ENCODE measurements at regions not wholly inside any gene's neighbourhood (a gene's known extent, or its start where the extent isn't known, plus 50 kb on each side); places are given as distances from the start of the nearest gene placed in this dataset.

GRCh38 chr10:91040343-91040742 lies 119.5 kb upstream of the ANKRD1 start:
- DNase-seq = no peak

DNA sequence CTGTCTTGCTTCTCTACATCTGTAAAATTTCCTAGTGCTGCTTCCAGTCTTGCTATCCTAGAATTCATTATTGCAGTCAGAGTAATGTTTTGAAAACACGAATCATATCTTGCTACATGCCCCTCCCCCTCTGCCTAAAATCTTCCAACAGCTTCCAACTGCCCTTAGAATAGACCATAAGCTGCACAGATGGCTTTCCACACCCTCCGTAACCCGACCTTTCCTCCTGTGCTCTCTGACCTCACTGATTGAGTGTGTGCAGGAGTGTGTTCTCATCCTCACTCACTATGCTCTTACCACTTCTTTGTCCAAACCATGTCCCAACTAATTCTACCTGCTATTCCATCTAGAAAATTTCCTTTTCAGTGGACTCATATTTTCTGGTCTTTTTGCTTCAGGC lies 121.2 kb upstream of the ANKRD1 start:
- DNase-seq = no peak

GRCh38 chr10:91043173-91043910 lies 122.5 kb upstream of the ANKRD1 start:
- no peak for DNase-seq

- DNase-seq = no peak
Measured at GRCh38 chr10:91046869-91047268, 126.0 kb upstream of the ANKRD1 start.

DNA sequence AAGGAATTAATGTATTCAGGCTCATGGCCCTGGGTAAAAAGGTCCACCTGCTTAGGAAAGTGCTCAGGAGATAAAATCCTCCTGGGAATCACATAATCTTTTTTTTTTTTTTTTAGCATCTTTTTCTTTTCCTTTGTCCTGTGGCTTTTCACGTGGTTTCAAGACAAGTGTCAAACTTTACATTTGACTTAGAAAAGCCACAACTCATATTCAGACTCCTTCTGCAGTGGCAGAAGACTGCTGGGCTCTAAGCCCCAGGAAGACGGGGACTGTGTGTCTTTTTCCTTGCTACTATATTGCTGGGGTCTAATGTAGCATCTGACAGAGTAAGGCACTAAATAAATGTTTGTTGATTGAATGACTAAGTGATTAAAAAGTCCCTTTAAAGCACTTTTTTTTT lies 127.5 kb upstream of the ANKRD1 start:
- no peak for DNase-seq

DNA sequence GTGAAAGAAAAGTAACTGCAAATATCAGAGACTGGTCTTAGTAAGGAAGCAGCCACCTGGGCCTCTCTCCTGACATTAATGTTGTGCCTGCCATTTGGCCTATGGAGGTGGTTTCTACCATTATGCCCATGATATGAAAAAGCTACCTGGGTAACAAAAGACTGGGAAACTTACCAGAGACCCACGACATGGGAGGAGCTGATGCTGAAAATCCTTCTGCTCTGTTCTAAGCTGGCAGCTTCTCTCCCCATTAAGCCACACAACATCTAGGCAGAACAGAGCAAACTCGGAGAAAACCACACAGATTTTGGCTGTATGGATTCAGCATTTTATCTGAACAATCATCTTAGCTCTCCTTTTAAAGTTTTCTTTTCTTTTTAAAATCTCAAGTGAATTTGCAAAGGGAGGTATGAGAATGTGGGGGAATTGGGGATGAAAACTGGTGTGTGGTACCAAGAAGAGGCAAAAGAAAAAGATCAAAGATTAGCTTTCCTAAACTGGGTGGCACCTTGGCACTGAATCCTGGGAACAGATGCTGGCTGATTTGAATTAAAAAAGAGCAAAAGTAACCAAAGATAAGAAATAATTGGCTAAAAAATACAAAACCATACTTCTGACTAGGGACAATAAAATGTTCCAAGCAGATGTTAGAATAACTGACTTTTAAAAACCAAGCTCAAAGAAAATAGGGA lies 128.6 kb upstream of the ANKRD1 start:
- no peak for DNase-seq

GRCh38 chr10:91049988-91050360 lies 129.1 kb upstream of the ANKRD1 start:
- DNase-seq = no peak

DNA sequence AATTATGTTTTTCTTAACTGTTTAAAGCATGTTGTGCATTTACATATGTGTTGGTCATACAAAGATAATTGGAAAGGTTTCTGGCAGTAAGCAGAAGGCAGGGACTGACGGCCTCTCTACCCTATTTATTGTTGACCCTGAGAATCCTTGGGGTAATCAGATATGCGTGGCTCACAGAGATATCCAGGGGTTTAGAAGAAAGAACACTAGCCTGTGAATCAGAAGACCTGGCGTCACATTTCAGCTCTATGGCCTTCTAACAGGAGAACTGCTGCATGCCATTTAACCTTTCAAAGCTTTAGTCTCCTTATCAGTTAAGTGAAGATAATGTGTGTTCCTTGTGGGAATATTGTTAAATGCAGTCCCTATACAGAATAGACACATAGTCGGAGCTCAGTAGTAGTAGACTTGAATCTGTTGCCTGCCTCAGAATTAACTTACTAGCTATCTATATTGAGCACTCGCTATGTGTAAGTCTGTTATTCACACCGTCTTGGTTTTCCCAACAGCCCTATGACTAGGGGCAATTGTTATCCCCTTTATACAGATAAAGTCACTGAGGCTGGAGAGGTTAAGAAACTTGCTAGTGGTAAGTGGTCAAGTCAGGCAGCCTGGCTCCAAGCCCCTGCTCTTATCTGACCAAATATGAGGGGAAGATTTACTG lies 129.6 kb upstream of the ANKRD1 start:
- DNase-seq = no peak

- no peak for DNase-seq
Measured at GRCh38 chr10:91051829-91052228, 130.9 kb upstream of the ANKRD1 start.

DNA sequence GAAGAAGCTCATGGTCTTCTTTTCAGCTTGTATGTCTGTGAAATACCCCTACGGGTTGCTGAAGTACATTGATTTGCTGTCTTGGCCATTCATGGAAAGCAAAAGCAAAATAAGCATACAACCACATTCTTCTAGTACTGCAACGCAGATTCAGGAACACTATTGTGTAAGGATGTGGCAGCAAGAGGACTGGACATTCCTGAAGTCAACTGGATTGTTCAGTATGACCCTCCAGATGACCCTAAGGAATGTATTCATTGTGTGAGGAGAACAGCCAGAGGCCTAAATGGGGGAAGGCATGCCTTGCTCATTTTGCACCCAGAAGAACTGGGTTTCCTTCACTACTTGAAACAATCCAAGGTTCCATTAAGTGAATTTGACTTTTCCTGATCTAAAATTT lies 133.4 kb upstream of the ANKRD1 start:
- no peak for DNase-seq

- DNase-seq = no peak
Measured at GRCh38 chr10:91061187-91061586, 140.3 kb upstream of the ANKRD1 start.

GRCh38 chr10:91061608-91062007 lies 140.7 kb upstream of the ANKRD1 start:
- DNase-seq = no peak

GRCh38 chr10:91062091-91062490 lies 141.2 kb upstream of the ANKRD1 start:
- DNase-seq = no peak

- DNase-seq = no peak
Measured at GRCh38 chr10:91071786-91072185, 148.7 kb upstream of the PCGF5 start.

DNA sequence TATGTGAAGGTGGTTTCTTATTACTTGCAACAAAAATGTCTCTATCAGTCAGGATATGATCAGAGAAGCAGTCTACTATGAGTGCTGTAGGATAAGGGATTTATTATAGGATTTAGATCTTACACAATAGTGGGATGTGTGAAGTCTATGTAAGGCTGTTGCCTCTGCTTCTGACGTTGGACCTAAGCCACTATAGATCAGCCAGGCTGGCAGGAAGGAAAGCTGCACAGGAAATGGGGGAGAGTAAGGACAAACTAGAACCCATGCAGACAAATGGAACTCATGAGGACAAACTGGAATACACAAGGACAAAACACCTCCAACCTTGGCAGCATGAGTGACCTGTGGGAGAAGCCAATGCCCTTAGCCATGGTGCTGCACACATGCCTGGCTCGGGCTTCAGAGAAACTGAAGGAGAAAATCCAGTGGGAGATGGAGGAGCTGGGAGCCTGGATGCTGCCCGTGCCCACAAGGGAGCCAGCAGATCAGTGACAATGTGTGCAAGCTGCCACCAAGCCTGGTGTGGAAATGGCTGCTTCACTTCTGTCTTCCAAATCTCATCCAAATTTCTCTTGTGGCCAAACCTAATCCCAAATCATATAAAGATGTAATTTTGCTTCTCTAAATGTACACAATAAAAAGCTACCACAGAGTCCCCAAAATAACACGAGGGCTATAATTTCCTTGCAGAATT lies 147.0 kb upstream of the PCGF5 start:
- DNase-seq = no peak

- DNase-seq = no peak
Measured at GRCh38 chr10:91076991-91077548, 143.4 kb upstream of the PCGF5 start.

- DNase-seq = no peak
Measured at GRCh38 chr10:91077549-91078071, 142.9 kb upstream of the PCGF5 start.

- no peak for DNase-seq
Measured at GRCh38 chr10:91080776-91081175, 139.7 kb upstream of the PCGF5 start.

GRCh38 chr10:91082447-91082846 lies 138.0 kb upstream of the PCGF5 start:
- DNase-seq = no peak

- DNase-seq = no peak
Measured at GRCh38 chr10:91088300-91089140, 131.9 kb upstream of the PCGF5 start.

- DNase-seq = no peak
Measured at GRCh38 chr10:91090761-91091529, 129.5 kb upstream of the PCGF5 start.

All from stimulated activated CD4-positive, alpha-beta T cell treated with anti-CD3 and anti-CD28 coated beads, Interleukin-2, amount 100 ng/mL, for 24 hours (primary cell).